Esophagus muscularis mucosa (tissue), 4 donors: ENCODE measurements at regions not wholly inside any gene's neighbourhood (a gene's known extent, or its start where the extent isn't known, plus 50 kb on each side); places are given as distances from the start of the nearest gene placed in this dataset.

Experiments
- EP300 ChIP-seq: sonication (generic); formaldehyde crosslinking; IDR thresholded peaks from one replicate; pipeline ENCODE4 v1.6.1; 2017; ENCODE audit warnings: antibody characterized with exemption
- POLR2A ChIP-seq: fragments of 450-650 bp; IDR thresholded peaks from one replicate; pipeline ENCODE4 v1.6.1; 2017; ENCODE audit warnings: antibody characterized with exemption, moderate library complexity, mild to moderate bottlenecking, low read depth
- POLR2AphosphoS5 ChIP-seq, 2 donors: sonication (generic); formaldehyde crosslinking; IDR thresholded peaks; one replicate each; pipeline ENCODE4 v1.6.1; 2017; ENCODE audit warnings: antibody characterized with exemption in 2 of 2
- TF ChIP-seq, protein P1 (sequence below), 3 experiments: fragments of 200-600 bp in 2 of 3; fragments of 450-650 bp in 1 of 3; sonication (generic) in 2 of 3; IDR thresholded peaks; one replicate each; pipeline ENCODE4 v1.5.1; 2017 to 2019; ENCODE audit warnings: antibody characterized with exemption in 3 of 3, mild to moderate bottlenecking in 2 of 3, moderate library complexity in 1 of 3

GRCh38 chr21:27122686-27123085 is 155.8 kb upstream of the ADAMTS5 start:
- TF ChIP-seq, protein P1, sequence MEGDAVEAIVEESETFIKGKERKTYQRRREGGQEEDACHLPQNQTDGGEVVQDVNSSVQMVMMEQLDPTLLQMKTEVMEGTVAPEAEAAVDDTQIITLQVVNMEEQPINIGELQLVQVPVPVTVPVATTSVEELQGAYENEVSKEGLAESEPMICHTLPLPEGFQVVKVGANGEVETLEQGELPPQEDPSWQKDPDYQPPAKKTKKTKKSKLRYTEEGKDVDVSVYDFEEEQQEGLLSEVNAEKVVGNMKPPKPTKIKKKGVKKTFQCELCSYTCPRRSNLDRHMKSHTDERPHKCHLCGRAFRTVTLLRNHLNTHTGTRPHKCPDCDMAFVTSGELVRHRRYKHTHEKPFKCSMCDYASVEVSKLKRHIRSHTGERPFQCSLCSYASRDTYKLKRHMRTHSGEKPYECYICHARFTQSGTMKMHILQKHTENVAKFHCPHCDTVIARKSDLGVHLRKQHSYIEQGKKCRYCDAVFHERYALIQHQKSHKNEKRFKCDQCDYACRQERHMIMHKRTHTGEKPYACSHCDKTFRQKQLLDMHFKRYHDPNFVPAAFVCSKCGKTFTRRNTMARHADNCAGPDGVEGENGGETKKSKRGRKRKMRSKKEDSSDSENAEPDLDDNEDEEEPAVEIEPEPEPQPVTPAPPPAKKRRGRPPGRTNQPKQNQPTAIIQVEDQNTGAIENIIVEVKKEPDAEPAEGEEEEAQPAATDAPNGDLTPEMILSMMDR (IDR thresholded peaks at IDR 0.05): no peak
- TF ChIP-seq POLR2A (no peak), EP300 (no peak), POLR2AphosphoS5 (IDR thresholded peaks at IDR 0.05) (no peak)
